ENCODE measurements at regions not wholly inside any gene's neighbourhood (a gene's known extent, or its start where the extent isn't known, plus 50 kb on each side); places are given as distances from the start of the nearest gene placed in this dataset.

- Histone ChIP-seq H2AFZ (ENCODE audit: low read length) (no peak overlapping the region), H3K4me3 (ENCODE audit: low read length, poor library complexity, severe bottlenecking) (no peak overlapping the region), H3K36me3 (ENCODE audit: insufficient read depth, low read length) (no peaks in the 10 kb centered on the region), H3K4me2 (ENCODE audit: low read depth, low read length, poor library complexity, severe bottlenecking) (no peak overlapping the region), H3K9me3 (ENCODE audit: insufficient read depth, low read depth, low read length) (no peaks in the 10 kb centered on the region), H4K20me1 (ENCODE audit: insufficient read depth, low read length, poor library complexity, severe bottlenecking) (no peaks in the 10 kb centered on the region), H3K27me3 (ENCODE audit: insufficient read depth, low read length, poor library complexity, severe bottlenecking) (no peaks in the 10 kb centered on the region), H3F3A (ENCODE audit: low read depth) (no peaks in the 10 kb centered on the region), H3K9ac (ENCODE audit: low read depth, low read length, poor library complexity, severe bottlenecking) (no peak overlapping the region), H3K4me1 (ENCODE audit: insufficient read depth, low read length, poor library complexity, severe bottlenecking) (no peaks in the 10 kb centered on the region), H3K9me2 (replicated peaks; ENCODE audit: low read depth, low read length) (no peaks in the 10 kb centered on the region), H3K79me2 (ENCODE audit: insufficient read depth, low read length) (no peaks in the 10 kb centered on the region)
- no peak for TF ChIP-seq EZH2phosphoT487 (IDR thresholded peaks at IDR 0.05; ENCODE audit: borderline replicate concordance)
- no peak for TF ChIP-seq CTCF (conservative IDR thresholded peaks at IDR 0.05; ENCODE audit: low read length)
These were observed 400.0 kb downstream of the DEPDC1B start for GRCh38 chr5:60299944-60300343.

GRCh38 chr5:60297658-60298057 is 402.3 kb downstream of the DEPDC1B start:
- no peak overlapping the region for H3K4me3 ChIP-seq (ENCODE audit: low read length, poor library complexity, severe bottlenecking)
- no peaks in the 10 kb centered on the region for H3K36me3 ChIP-seq (ENCODE audit: insufficient read depth, low read length)
- no peaks in the 10 kb centered on the region for H3K9me3 ChIP-seq (ENCODE audit: insufficient read depth, low read depth, low read length)
- H3K4me2 ChIP-seq (ENCODE audit: low read depth, low read length, poor library complexity, severe bottlenecking): no peak overlapping the region
- H3K4me1 ChIP-seq (ENCODE audit: insufficient read depth, low read length, poor library complexity, severe bottlenecking): no peaks in the 10 kb centered on the region
- H3K9me2 ChIP-seq (replicated peaks; ENCODE audit: low read depth, low read length): no peaks in the 10 kb centered on the region
- no peaks in the 10 kb centered on the region for H3F3A ChIP-seq (ENCODE audit: low read depth)
- TF ChIP-seq CTCF (conservative IDR thresholded peaks at IDR 0.05; ENCODE audit: low read length): no peak
- TF ChIP-seq EZH2phosphoT487 (IDR thresholded peaks at IDR 0.05; ENCODE audit: borderline replicate concordance): no peak
- no peaks in the 10 kb centered on the region for H3K79me2 ChIP-seq (ENCODE audit: insufficient read depth, low read length)
- H2AFZ ChIP-seq (ENCODE audit: low read length): no peak overlapping the region
- H3K27me3 ChIP-seq (ENCODE audit: insufficient read depth, low read length, poor library complexity, severe bottlenecking): no peaks in the 10 kb centered on the region
- no peaks in the 10 kb centered on the region for H4K20me1 ChIP-seq (ENCODE audit: insufficient read depth, low read length, poor library complexity, severe bottlenecking)
- H3K9ac ChIP-seq (ENCODE audit: low read depth, low read length, poor library complexity, severe bottlenecking): no peak overlapping the region

GRCh38 chr5:60295423-60295822 is 401.9 kb upstream of the PDE4D start:
- Histone ChIP-seq H3K9me3 (ENCODE audit: insufficient read depth, low read depth, low read length) (no peaks in the 10 kb centered on the region), H3K4me1 (ENCODE audit: insufficient read depth, low read length, poor library complexity, severe bottlenecking) (no peaks in the 10 kb centered on the region), H3K4me2 (ENCODE audit: low read depth, low read length, poor library complexity, severe bottlenecking) (no peak overlapping the region), H3F3A (ENCODE audit: low read depth) (no peaks in the 10 kb centered on the region), H2AFZ (ENCODE audit: low read length) (no peak overlapping the region), H4K20me1 (ENCODE audit: insufficient read depth, low read length, poor library complexity, severe bottlenecking) (no peaks in the 10 kb centered on the region), H3K9ac (ENCODE audit: low read depth, low read length, poor library complexity, severe bottlenecking) (no peak overlapping the region), H3K36me3 (ENCODE audit: insufficient read depth, low read length) (no peaks in the 10 kb centered on the region), H3K27me3 (ENCODE audit: insufficient read depth, low read length, poor library complexity, severe bottlenecking) (no peaks in the 10 kb centered on the region), H3K4me3 (ENCODE audit: low read length, poor library complexity, severe bottlenecking) (no peak overlapping the region), H3K9me2 (replicated peaks; ENCODE audit: low read depth, low read length) (no peaks in the 10 kb centered on the region), H3K79me2 (ENCODE audit: insufficient read depth, low read length) (no peaks in the 10 kb centered on the region)
- TF ChIP-seq CTCF (conservative IDR thresholded peaks at IDR 0.05; ENCODE audit: low read length): peak; percentile 78
- no peak for TF ChIP-seq EZH2phosphoT487 (IDR thresholded peaks at IDR 0.05; ENCODE audit: borderline replicate concordance)

All from Loucy (cell line).